ENCODE measurements at regions not wholly inside any gene's neighbourhood (a gene's known extent, or its start where the extent isn't known, plus 50 kb on each side); places are given as distances from the start of the nearest gene placed in this dataset.

DNA sequence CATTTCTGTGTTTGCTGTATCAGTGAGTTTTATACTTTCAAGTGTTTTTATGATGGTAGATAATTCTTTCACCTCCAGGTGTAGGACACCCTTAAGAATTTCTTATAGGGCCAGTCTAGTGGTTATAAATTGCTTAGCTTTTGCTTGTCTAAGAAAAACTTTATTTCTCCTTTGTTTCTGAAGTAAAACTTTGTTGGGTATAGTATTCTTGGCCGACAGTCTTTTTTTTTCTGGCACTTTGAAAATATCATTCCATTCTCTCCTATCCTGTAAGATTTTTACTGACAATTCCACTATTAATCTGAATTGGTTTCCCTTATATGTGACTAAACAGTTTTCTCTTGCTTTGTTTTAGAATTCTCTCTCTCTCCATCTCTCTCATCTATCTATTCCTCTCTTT lies 118.7 kb upstream of the LRRTM4 start:
- Histone ChIP-seq H3K27ac (no peak overlapping the region), H3K36me3 (no peaks in the 10 kb centered on the region), H3K4me1 (no peaks in the 10 kb centered on the region), H3K27me3 (no peaks in the 10 kb centered on the region), H3K9me3 (peaks cover 0 to 6% (median 0%) of the 10 kb centered on the region in 4 donors), H3K4me3 (no peak overlapping the region)
- DNase-seq = no peak
- TF ChIP-seq POLR2A (IDR thresholded peaks at IDR 0.05) = no peak
- TF ChIP-seq, protein P1, sequence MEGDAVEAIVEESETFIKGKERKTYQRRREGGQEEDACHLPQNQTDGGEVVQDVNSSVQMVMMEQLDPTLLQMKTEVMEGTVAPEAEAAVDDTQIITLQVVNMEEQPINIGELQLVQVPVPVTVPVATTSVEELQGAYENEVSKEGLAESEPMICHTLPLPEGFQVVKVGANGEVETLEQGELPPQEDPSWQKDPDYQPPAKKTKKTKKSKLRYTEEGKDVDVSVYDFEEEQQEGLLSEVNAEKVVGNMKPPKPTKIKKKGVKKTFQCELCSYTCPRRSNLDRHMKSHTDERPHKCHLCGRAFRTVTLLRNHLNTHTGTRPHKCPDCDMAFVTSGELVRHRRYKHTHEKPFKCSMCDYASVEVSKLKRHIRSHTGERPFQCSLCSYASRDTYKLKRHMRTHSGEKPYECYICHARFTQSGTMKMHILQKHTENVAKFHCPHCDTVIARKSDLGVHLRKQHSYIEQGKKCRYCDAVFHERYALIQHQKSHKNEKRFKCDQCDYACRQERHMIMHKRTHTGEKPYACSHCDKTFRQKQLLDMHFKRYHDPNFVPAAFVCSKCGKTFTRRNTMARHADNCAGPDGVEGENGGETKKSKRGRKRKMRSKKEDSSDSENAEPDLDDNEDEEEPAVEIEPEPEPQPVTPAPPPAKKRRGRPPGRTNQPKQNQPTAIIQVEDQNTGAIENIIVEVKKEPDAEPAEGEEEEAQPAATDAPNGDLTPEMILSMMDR (IDR thresholded peaks at IDR 0.05) = no peak

DNA sequence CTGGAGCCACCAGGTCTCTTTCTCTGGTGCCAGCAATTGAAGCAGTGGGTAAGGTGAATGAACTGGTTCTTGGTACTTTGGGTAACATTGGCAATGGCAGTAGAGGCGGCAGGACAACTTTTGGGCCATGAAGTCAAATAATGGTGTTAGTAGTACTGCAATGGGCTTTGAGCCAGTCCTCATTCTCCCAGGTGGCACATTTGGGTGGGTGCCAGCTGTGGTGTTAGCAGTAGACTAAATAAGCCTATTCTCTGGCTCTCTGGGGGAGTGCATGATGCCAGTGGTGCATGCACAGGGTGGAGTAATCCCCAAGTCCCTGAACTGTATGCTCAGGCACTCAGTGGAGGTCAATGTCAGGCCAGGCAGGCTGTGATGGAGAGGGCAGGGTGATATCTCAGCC lies 120.2 kb upstream of the LRRTM4 start:
- no peak for DNase-seq
- Histone ChIP-seq H3K4me1 (no peaks in the 10 kb centered on the region), H3K27ac (no peak overlapping the region), H3K9me3 (peaks cover 0 to 6% (median 0%) of the 10 kb centered on the region in 4 donors), H3K36me3 (no peaks in the 10 kb centered on the region), H3K4me3 (no peak overlapping the region), H3K27me3 (no peaks in the 10 kb centered on the region)
- no peak for TF ChIP-seq POLR2A (IDR thresholded peaks at IDR 0.05)
- TF ChIP-seq, protein P1 (IDR thresholded peaks at IDR 0.05) = no peak

DNA sequence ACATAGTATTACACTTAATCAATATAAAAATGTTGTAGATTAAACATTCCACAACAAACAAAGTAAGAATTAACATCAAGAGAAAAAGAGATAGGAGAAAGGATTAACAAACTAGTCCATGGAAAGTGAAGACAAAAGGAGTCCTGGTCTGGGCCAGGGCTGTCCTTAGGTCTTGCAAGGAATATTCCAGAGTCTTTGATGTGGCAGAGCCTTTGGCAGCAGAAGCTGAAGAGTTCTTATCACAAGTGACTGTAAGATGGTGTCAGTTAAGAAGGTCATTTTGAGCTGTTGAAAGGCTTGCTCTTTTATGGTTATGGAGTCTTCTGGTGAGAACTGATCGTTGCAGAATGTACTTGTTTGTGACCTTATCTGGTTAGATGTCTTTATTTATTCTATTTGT lies 127.7 kb upstream of the LRRTM4 start:
- Histone ChIP-seq H3K27me3 (no peaks in the 10 kb centered on the region), H3K27ac (no peak overlapping the region), H3K9me3 (no peaks in the 10 kb centered on the region), H3K4me1 (no peaks in the 10 kb centered on the region), H3K4me3 (no peak overlapping the region), H3K36me3 (no peaks in the 10 kb centered on the region)
- TF ChIP-seq, protein P1 (IDR thresholded peaks at IDR 0.05) = no peak
- TF ChIP-seq POLR2A (IDR thresholded peaks at IDR 0.05) = no peak
- no peak for DNase-seq

DNA sequence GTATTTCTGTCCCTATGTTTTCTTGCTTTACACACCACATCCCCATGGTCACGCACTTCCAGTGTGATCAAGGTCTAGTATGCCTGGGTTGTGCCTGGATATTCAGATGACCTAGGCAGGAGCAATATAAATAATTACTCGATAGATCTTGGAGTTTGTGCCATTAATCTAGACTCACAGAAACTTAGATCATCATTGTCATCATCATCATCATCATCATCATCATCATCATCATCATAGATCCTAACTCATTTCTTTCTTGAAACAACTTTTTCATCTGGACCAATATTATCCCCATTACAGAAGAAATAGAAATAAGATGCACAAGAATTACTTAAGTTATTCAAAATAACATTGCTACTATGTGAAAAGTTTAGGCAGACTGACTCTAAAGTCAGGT lies 130.3 kb upstream of the LRRTM4 start:
- H3K36me3 ChIP-seq = no peaks in the 10 kb centered on the region
- H3K27ac ChIP-seq = no peak overlapping the region
- TF ChIP-seq, protein P1 (IDR thresholded peaks at IDR 0.05) = no peak
- no peak for TF ChIP-seq POLR2A (IDR thresholded peaks at IDR 0.05)

DNA sequence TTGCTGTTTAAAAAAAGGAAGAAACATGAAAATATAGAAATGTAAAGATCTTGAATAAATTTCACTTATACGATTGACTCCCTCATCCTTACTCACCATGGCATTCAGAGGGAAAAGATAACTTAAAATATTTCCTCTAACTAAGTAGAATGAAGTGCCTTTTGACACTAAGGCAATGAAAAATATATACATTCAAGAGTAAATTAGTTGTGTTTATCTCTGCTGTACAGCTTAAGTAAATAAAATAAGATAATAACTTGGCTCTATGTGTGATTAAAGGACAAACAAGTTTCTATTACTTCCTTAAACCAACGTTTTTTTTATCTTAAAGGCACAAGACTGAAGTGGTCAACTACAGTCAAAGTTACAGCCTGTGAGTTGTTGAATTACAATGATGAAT lies 142.3 kb upstream of the LRRTM4 start:
- H3K4me3 ChIP-seq = no peak overlapping the region
- no peak for TF ChIP-seq POLR2A (IDR thresholded peaks at IDR 0.05)
- TF ChIP-seq, protein P1 (IDR thresholded peaks at IDR 0.05) = no peak
- H3K9me3 ChIP-seq = no peaks in the 10 kb centered on the region
- no peak for DNase-seq
- no peak overlapping the region for H3K27ac ChIP-seq
- no peaks in the 10 kb centered on the region for H3K27me3 ChIP-seq
- H3K4me1 ChIP-seq = no peaks in the 10 kb centered on the region
- no peaks in the 10 kb centered on the region for H3K36me3 ChIP-seq

More for the DNA sequence above, 130.3 kb upstream of the LRRTM4 start:
- no peak overlapping the region for H3K4me3 ChIP-seq
- H3K9me3 ChIP-seq = no peaks in the 10 kb centered on the region
- H3K4me1 ChIP-seq = no peaks in the 10 kb centered on the region
- DNase-seq = no peak
- no peaks in the 10 kb centered on the region for H3K27me3 ChIP-seq
